Naive thymus-derived CD8-positive, alpha-beta T cell (primary cell): ENCODE measurements at regions not wholly inside any gene's neighbourhood (a gene's known extent, or its start where the extent isn't known, plus 50 kb on each side); places are given as distances from the start of the nearest gene placed in this dataset.

Experiments used
- ATAC-seq, 2 donors: fragments of 150-1000 bp; cut with Tn5 transposase in 1 of 2; sonication (Bioruptor Pico), chemical (Tn5 transposase) in 1 of 2; 1 replicate in 1 of 2; 2 replicates in 1 of 2; pipeline ENCODE4 v1.10.0; 2021; ENCODE audit warnings: mild to moderate bottlenecking in 2 of 2, moderate library complexity in 2 of 2
- POLR2A ChIA-PET: fragments of 350-600 bp; sonication (Branson Sonifier 250); formaldehyde crosslinking; loops from one replicate; lab custom pipeline; 2021; ENCODE audit warnings: antibody characterized with exemption; lab: Charles Lee
- DNase-seq, 10 donors: peaks; one replicate each; pipeline versions ENCODE4 v3.0.0 to v3.0.0-alpha.2; 2020 to 2022
- H3K27ac Mint-ChIP-seq, 10 donors: one replicate each; pipeline ENCODE4 v1.8.0; 2020 to 2022; ENCODE audit warnings: mild to moderate bottlenecking in 10 of 10, mixed read lengths in 10 of 10, moderate library complexity in 4 of 10, inconsistent platforms in 1 of 10
- H3K27me3 Mint-ChIP-seq, 5 donors: one replicate each; pipeline ENCODE4 v1.8.0; 2021 to 2022; ENCODE audit warnings: mixed read lengths in 5 of 5
- H3K36me3 Mint-ChIP-seq, 3 donors: one replicate each; pipeline ENCODE4 v1.8.0; 2020 to 2022; ENCODE audit warnings: mixed read lengths in 3 of 3, mild to moderate bottlenecking in 2 of 3, inconsistent platforms in 1 of 3
- H3K4me1 Mint-ChIP-seq, 4 donors: one replicate each; pipeline ENCODE4 v1.8.0; 2021 to 2022; ENCODE audit warnings: mixed read lengths in 4 of 4
- H3K4me3 Mint-ChIP-seq, 10 donors: one replicate each; pipeline ENCODE4 v1.8.0; 2020 to 2022; ENCODE audit warnings: mild to moderate bottlenecking in 10 of 10, mixed read lengths in 10 of 10, moderate library complexity in 6 of 10, inconsistent platforms in 1 of 10
- H3K9me3 Mint-ChIP-seq, 9 donors: one replicate each; pipeline ENCODE4 v1.8.0; 2020 to 2022; ENCODE audit warnings: mixed read lengths in 9 of 9, mild to moderate bottlenecking in 3 of 9, inconsistent platforms in 1 of 9, moderate library complexity in 1 of 9

GRCh38 chr3:182117131-182117530 lies 405.4 kb downstream of the SOX2 start:
- Mint-ChIP-seq H3K36me3 (no peaks in the 10 kb centered on the region), H3K27me3 (peaks cover 0 to 5% (median 0%) of the 10 kb centered on the region in 5 donors)
- DNase-seq: no peak

GRCh38 chr3:182117583-182117982 lies 405.9 kb downstream of the SOX2 start:
- DNase-seq (no peak), ATAC-seq (no peak)
- H3K27me3 Mint-ChIP-seq: peaks cover 0 to 5% (median 0%) of the 10 kb centered on the region in 5 donors
- no peaks in the 10 kb centered on the region for H3K4me1 Mint-ChIP-seq
- no peaks in the 10 kb centered on the region for H3K36me3 Mint-ChIP-seq
- H3K27ac Mint-ChIP-seq: no peak overlapping the region
- POLR2A ChIA-PET: no interaction called here
- H3K9me3 Mint-ChIP-seq: peaks cover 0 to 15% (median 0%) of the 10 kb centered on the region in 9 donors
- no peak overlapping the region for H3K4me3 Mint-ChIP-seq

More at GRCh38 chr3:182117131-182117530, 405.4 kb downstream of the SOX2 start:
- H3K9me3 Mint-ChIP-seq: peaks cover 0 to 15% (median under 1%) of the 10 kb centered on the region in 9 donors
- POLR2A ChIA-PET: no interaction called here
- ATAC-seq: no peak
- no peaks in the 10 kb centered on the region for H3K4me1 Mint-ChIP-seq
- H3K4me3 Mint-ChIP-seq: no peak overlapping the region
- H3K27ac Mint-ChIP-seq: no peak overlapping the region

- Mint-ChIP-seq H3K9me3 (peaks cover 0 to 15% (median 0%) of the 10 kb centered on the region in 9 donors), H3K4me1 (no peaks in the 10 kb centered on the region), H3K36me3 (no peaks in the 10 kb centered on the region), H3K4me3 (no peak overlapping the region), H3K27me3 (peaks cover 0 to 5% (median 0%) of the 10 kb centered on the region in 5 donors), H3K27ac (no peak overlapping the region)
- DNase-seq (no peak), ATAC-seq (no peak)
- POLR2A ChIA-PET: no interaction called here
Observed at GRCh38 chr3:182118066-182118465, 406.3 kb downstream of the SOX2 start.

GRCh38 chr3:182121401-182121800 lies 409.7 kb downstream of the SOX2 start:
- H3K4me3 Mint-ChIP-seq: no peak overlapping the region
- no peaks in the 10 kb centered on the region for H3K9me3 Mint-ChIP-seq
- no peaks in the 10 kb centered on the region for H3K27me3 Mint-ChIP-seq
- DNase-seq (no peak), ATAC-seq (no peak)
- POLR2A ChIA-PET: no interaction called here
- H3K4me1 Mint-ChIP-seq: no peaks in the 10 kb centered on the region
- H3K27ac Mint-ChIP-seq: no peak overlapping the region
- H3K36me3 Mint-ChIP-seq: no peaks in the 10 kb centered on the region

GRCh38 chr3:182122779-182123178 lies 411.1 kb downstream of the SOX2 start:
- Mint-ChIP-seq H3K4me1 (no peaks in the 10 kb centered on the region), H3K9me3 (peaks cover 0 to 7% (median 0%) of the 10 kb centered on the region in 9 donors), H3K4me3 (no peak overlapping the region), H3K27me3 (peaks cover 0 to 9% (median 0%) of the 10 kb centered on the region in 5 donors), H3K27ac (no peak overlapping the region), H3K36me3 (no peaks in the 10 kb centered on the region)
- ATAC-seq (no peak), DNase-seq (no peak)
- POLR2A ChIA-PET: no interaction called here

- Mint-ChIP-seq H3K4me1 (no peaks in the 10 kb centered on the region), H3K4me3 (no peak overlapping the region), H3K9me3 (peaks cover 0 to 9% (median 0%) of the 10 kb centered on the region in 9 donors), H3K36me3 (no peaks in the 10 kb centered on the region), H3K27me3 (peaks cover 0 to 10% (median 0%) of the 10 kb centered on the region in 5 donors), H3K27ac (no peak overlapping the region)
- ATAC-seq (no peak), DNase-seq (no peak)
- POLR2A ChIA-PET: no interaction called here
Observed at GRCh38 chr3:182124187-182124586, 412.5 kb downstream of the SOX2 start.

GRCh38 chr3:182124716-182125115 lies 413.0 kb downstream of the SOX2 start:
- ATAC-seq (no peak), DNase-seq (no peak)
- Mint-ChIP-seq H3K9me3 (peaks cover 0 to 9% (median 0%) of the 10 kb centered on the region in 9 donors), H3K27me3 (peaks cover 0 to 10% (median 0%) of the 10 kb centered on the region in 5 donors), H3K27ac (no peak overlapping the region), H3K4me3 (no peak overlapping the region), H3K36me3 (no peaks in the 10 kb centered on the region), H3K4me1 (no peaks in the 10 kb centered on the region)
- POLR2A ChIA-PET: no interaction called here

- POLR2A ChIA-PET: no interaction called here
- Mint-ChIP-seq H3K27ac (no peak overlapping the region), H3K4me1 (no peaks in the 10 kb centered on the region), H3K9me3 (peaks cover 0 to 9% (median 0%) of the 10 kb centered on the region in 9 donors), H3K4me3 (no peak overlapping the region), H3K36me3 (no peaks in the 10 kb centered on the region), H3K27me3 (peaks cover 0 to 10% (median 0%) of the 10 kb centered on the region in 5 donors)
- DNase-seq (no peak), ATAC-seq (no peak)
Observed at GRCh38 chr3:182129740-182130139, 418.0 kb downstream of the SOX2 start.

- H3K4me1 Mint-ChIP-seq: no peaks in the 10 kb centered on the region
Observed at GRCh38 chr3:182133752-182134151, 422.0 kb downstream of the SOX2 start.

GRCh38 chr3:182135056-182135455 lies 423.3 kb downstream of the SOX2 start:
- no peak for ATAC-seq
- Mint-ChIP-seq H3K4me1 (no peaks in the 10 kb centered on the region), H3K4me3 (no peak overlapping the region), H3K36me3 (no peaks in the 10 kb centered on the region), H3K27ac (no peak overlapping the region), H3K9me3 (no peaks in the 10 kb centered on the region), H3K27me3 (peaks cover 0 to 3% (median 0%) of the 10 kb centered on the region in 5 donors)
- POLR2A ChIA-PET: no interaction called here
- DNase-seq: no peak

More at GRCh38 chr3:182133752-182134151, 422.0 kb downstream of the SOX2 start:
- DNase-seq: no peak
- Mint-ChIP-seq H3K27me3 (peaks cover 0 to 5% (median 0%) of the 10 kb centered on the region in 5 donors), H3K27ac (no peak overlapping the region), H3K4me3 (no peak overlapping the region), H3K36me3 (no peaks in the 10 kb centered on the region), H3K9me3 (peaks cover 0 to 2% (median 0%) of the 10 kb centered on the region in 9 donors)
- ATAC-seq: no peak
- POLR2A ChIA-PET: no interaction called here

- Mint-ChIP-seq H3K9me3 (no peaks in the 10 kb centered on the region), H3K27ac (no peak overlapping the region), H3K36me3 (no peaks in the 10 kb centered on the region), H3K4me3 (no peak overlapping the region), H3K4me1 (no peaks in the 10 kb centered on the region), H3K27me3 (peaks cover 0 to 3% (median 0%) of the 10 kb centered on the region in 5 donors)
- no peak for DNase-seq
- POLR2A ChIA-PET: no interaction called here
- no peak for ATAC-seq
Observed at GRCh38 chr3:182136008-182136910, 424.5 kb downstream of the SOX2 start.

- H3K27me3 Mint-ChIP-seq: peaks cover 0 to 3% (median 0%) of the 10 kb centered on the region in 5 donors
- no peaks in the 10 kb centered on the region for H3K36me3 Mint-ChIP-seq
- DNase-seq: no peak
- ATAC-seq: no peak
- no peak overlapping the region for H3K27ac Mint-ChIP-seq
- H3K4me3 Mint-ChIP-seq: no peak overlapping the region
- POLR2A ChIA-PET: no interaction called here
- no peaks in the 10 kb centered on the region for H3K9me3 Mint-ChIP-seq
- H3K4me1 Mint-ChIP-seq: no peaks in the 10 kb centered on the region
Observed at GRCh38 chr3:182138393-182138792, 426.7 kb downstream of the SOX2 start.

GRCh38 chr3:182139627-182140357 lies 428.1 kb downstream of the SOX2 start:
- no peak overlapping the region for H3K27ac Mint-ChIP-seq
- DNase-seq: no peak
- H3K9me3 Mint-ChIP-seq: no peaks in the 10 kb centered on the region
- no peak for ATAC-seq
- no peaks in the 10 kb centered on the region for H3K36me3 Mint-ChIP-seq
- H3K27me3 Mint-ChIP-seq: peaks cover 0 to 3% (median 0%) of the 10 kb centered on the region in 5 donors
- POLR2A ChIA-PET: no interaction called here
- no peaks in the 10 kb centered on the region for H3K4me1 Mint-ChIP-seq
- no peak overlapping the region for H3K4me3 Mint-ChIP-seq
